GM23338 (cell line): ENCODE measurements at regions not wholly inside any gene's neighbourhood (a gene's known extent, or its start where the extent isn't known, plus 50 kb on each side); places are given as distances from the start of the nearest gene placed in this dataset.

ENCODE experiments used
- ATAC-seq: fragments of 200-7000 bp; cut with Tn5 transposase; 3 replicates; pipeline ENCODE4 v1.9.1; 2020
- DNase-seq: peaks from one replicate; pipeline ENCODE4 v3.0.0-alpha.2; 2015; ENCODE audit warnings: low spot score
- H2AFZ ChIP-seq: fragments of 200-600 bp; sonication (generic); 2 replicates; pipeline ENCODE4 v1.8.0; 2016; ENCODE audit warnings: antibody characterized with exemption, mild to moderate bottlenecking, moderate library complexity
- H3F3A ChIP-seq: fragments of 200-600 bp; sonication (generic); replicated peaks from 2 replicates; pipeline ENCODE4 v1.8.0; 2017; ENCODE audit warnings: antibody characterized with exemption, mixed run types, low read depth
- H3K27ac ChIP-seq: fragments of 200-600 bp; sonication (generic); 2 replicates; pipeline ENCODE4 v1.6.1; 2016; ENCODE audit warnings: low read depth
- H3K27me3 ChIP-seq: fragments of 200-600 bp; sonication (generic); 2 replicates; pipeline ENCODE4 v1.8.0; 2016; ENCODE audit warnings: mild to moderate bottlenecking, mixed run types, moderate library complexity; ENCODE audit not compliant: insufficient read depth
- H3K36me3 ChIP-seq: fragments of 200-600 bp; sonication (generic); 2 replicates; pipeline ENCODE4 v1.8.0; 2016; ENCODE audit warnings: mild to moderate bottlenecking; ENCODE audit not compliant: insufficient read depth
- H3K4me1 ChIP-seq: fragments of 200-600 bp; sonication (generic); 2 replicates; pipeline ENCODE4 v1.8.0; 2016; ENCODE audit warnings: mild to moderate bottlenecking, moderate library complexity; ENCODE audit not compliant: insufficient read depth
- H3K4me2 ChIP-seq: fragments of 200-600 bp; sonication (generic); 2 replicates; pipeline ENCODE4 v1.7.1; 2017; ENCODE audit warnings: mixed run types
- H3K4me3 ChIP-seq: fragments of 200-600 bp; sonication (generic); 2 replicates; pipeline ENCODE4 v1.6.1; 2016; ENCODE audit warnings: mixed run types
- H3K79me2 ChIP-seq: fragments of 200-600 bp; sonication (generic); replicated peaks from 2 replicates; pipeline ENCODE4 v1.8.0; 2017; ENCODE audit warnings: mild to moderate bottlenecking; ENCODE audit not compliant: insufficient read depth
- H3K9me2 ChIP-seq: fragments of 200-600 bp; sonication (generic); 2 replicates; pipeline ENCODE4 v1.8.0; 2017; ENCODE audit not compliant: insufficient read depth
- H4K20me1 ChIP-seq: fragments of 200-600 bp; sonication (generic); replicated peaks from 2 replicates; pipeline ENCODE4 v1.8.0; 2017; ENCODE audit warnings: mild to moderate bottlenecking; ENCODE audit not compliant: insufficient read depth
- H3K27ac Mint-ChIP-seq: 2 replicates; pipeline ENCODE4 v1.8.0; 2020; ENCODE audit warnings: inconsistent platforms, mild to moderate bottlenecking, moderate library complexity, mixed read lengths
- H3K27me3 Mint-ChIP-seq: 3 replicates; pipeline ENCODE4 v1.8.0; 2022; ENCODE audit warnings: low read depth, mild to moderate bottlenecking, moderate library complexity, mixed read lengths, inconsistent platforms; ENCODE audit not compliant: insufficient read depth, poor library complexity
- H3K36me3 Mint-ChIP-seq: 3 replicates; pipeline ENCODE4 v1.8.0; 2021; ENCODE audit warnings: low read depth, mild to moderate bottlenecking, inconsistent platforms, moderate library complexity, mixed read lengths
- H3K4me1 Mint-ChIP-seq: 3 replicates; pipeline ENCODE4 v1.8.0; 2020; ENCODE audit warnings: mild to moderate bottlenecking, inconsistent platforms, mixed read lengths
- H3K4me3 Mint-ChIP-seq: 3 replicates; pipeline ENCODE4 v1.8.0; 2021; ENCODE audit warnings: moderate library complexity, mild to moderate bottlenecking, inconsistent platforms, mixed read lengths
- H3K9me3 Mint-ChIP-seq: 3 replicates; pipeline ENCODE4 v1.8.0; 2020; ENCODE audit warnings: moderate library complexity, mild to moderate bottlenecking, inconsistent platforms, mixed read lengths
- CREB1 ChIP-seq: fragments of 250-450 bp; sonication (Bioruptor Pico); IDR thresholded peaks from 2 replicates; pipeline ENCODE4 v1.5.0; 2020; ENCODE audit warnings: low read depth, mild to moderate bottlenecking, moderate library complexity
- JUNB ChIP-seq: IDR thresholded peaks from one replicate; pipeline ENCODE4 v1.6.1; 2016; ENCODE audit warnings: antibody characterized with exemption; ENCODE audit not compliant: unreplicated experiment
- ZNF331 ChIP-seq: fragments of 250-450 bp; sonication (Bioruptor Pico); IDR thresholded peaks from 2 replicates; pipeline ENCODE4 v1.5.0; 2020; ENCODE audit warnings: low read depth, mild to moderate bottlenecking, moderate library complexity
- ZNF462 ChIP-seq: fragments of 250-450 bp; sonication (Bioruptor Pico); IDR thresholded peaks from 2 replicates; pipeline ENCODE4 v1.5.0; 2020; ENCODE audit warnings: mild to moderate bottlenecking, moderate library complexity

DNA sequence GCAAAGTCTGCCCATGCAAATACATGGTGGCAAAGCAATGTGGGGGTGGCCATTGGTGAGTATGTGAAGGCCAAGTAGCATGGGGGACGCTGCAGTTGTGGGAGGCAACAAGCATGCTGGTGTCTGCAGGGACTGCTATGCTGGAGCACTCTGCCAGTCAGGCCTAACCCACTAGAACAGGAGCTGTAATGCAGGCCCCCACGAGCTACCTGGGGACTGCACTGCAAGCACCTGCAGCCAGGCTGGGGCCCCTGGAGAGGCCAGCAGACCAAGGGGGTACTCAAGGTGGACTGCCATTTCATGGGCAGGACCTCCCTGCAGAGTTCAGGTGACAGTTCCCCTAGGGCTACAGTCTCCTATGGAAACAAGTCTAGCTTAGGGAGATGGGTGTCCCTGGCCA lies 183.8 kb upstream of the PDE4D start:
- H3K27ac Mint-ChIP-seq: no peak overlapping the region
- H3K36me3 Mint-ChIP-seq: peaks cover 3% of the 10 kb centered on the region; the same call in 1 of the 3 replicates
- TF ChIP-seq CREB1 (CRISPR knock-in tag) (no peak), ZNF462 (no peak)
- no peak overlapping the region for H3K4me3 Mint-ChIP-seq
- Histone ChIP-seq H4K20me1 (no peaks in the 10 kb centered on the region), H3K27ac (no peak overlapping the region), H3K27me3 (no peaks in the 10 kb centered on the region), H3F3A (no peaks in the 10 kb centered on the region), H3K4me3 (no peak overlapping the region), H3K9me2 (no peaks in the 10 kb centered on the region), H2AFZ (no peak overlapping the region), H3K36me3 (no peaks in the 10 kb centered on the region), H3K79me2 (no peaks in the 10 kb centered on the region), H3K4me2 (no peak overlapping the region), H3K4me1 (no peaks in the 10 kb centered on the region)
- H3K4me1 Mint-ChIP-seq: no peaks in the 10 kb centered on the region
- no peaks in the 10 kb centered on the region for H3K27me3 Mint-ChIP-seq
- no peak for DNase-seq
- peaks cover 12% of the 10 kb centered on the region for H3K9me3 Mint-ChIP-seq
- no peak for ATAC-seq

DNA sequence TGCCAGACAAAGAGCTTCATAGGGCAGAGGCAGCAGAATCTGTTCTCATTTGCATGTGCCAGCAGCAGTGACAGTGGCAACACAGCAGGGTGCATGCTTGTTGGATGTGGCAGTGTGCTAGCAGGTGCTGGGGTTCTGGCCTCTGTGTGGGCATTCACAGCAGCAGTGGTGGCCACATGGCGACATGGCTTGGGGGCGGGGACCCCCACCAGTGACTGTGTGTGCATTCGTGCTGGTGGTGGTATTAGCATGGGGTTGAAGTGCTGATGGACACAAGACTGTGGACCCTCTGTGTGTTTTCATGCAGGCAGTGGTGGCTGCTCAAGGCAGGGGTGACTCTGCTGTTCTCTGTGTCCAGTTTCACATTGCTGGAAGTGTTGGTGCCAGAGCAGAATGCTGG lies 183.2 kb upstream of the PDE4D start:
- H3K27ac ChIP-seq: no peak overlapping the region
- no peaks in the 10 kb centered on the region for H3K79me2 ChIP-seq
- Mint-ChIP-seq H3K27ac (no peak overlapping the region), H3K9me3 (peaks cover 12% of the 10 kb centered on the region), H3K36me3 (peaks cover 3% of the 10 kb centered on the region; the same call in 1 of the 3 replicates), H3K4me1 (no peaks in the 10 kb centered on the region), H3K4me3 (no peak overlapping the region), H3K27me3 (no peaks in the 10 kb centered on the region)
- no peaks in the 10 kb centered on the region for H4K20me1 ChIP-seq
- no peaks in the 10 kb centered on the region for H3K4me1 ChIP-seq
- H2AFZ ChIP-seq: no peak overlapping the region
- TF ChIP-seq CREB1 (CRISPR knock-in tag): no peak
- no peak for TF ChIP-seq ZNF331 (CRISPR knock-in tag)
- no peak for TF ChIP-seq JUNB
- H3F3A ChIP-seq: no peaks in the 10 kb centered on the region
- DNase-seq (no peak), ATAC-seq (no peak)
- no peaks in the 10 kb centered on the region for H3K27me3 ChIP-seq
- no peak overlapping the region for H3K4me2 ChIP-seq
- H3K4me3 ChIP-seq: no peak overlapping the region
- H3K9me2 ChIP-seq: no peaks in the 10 kb centered on the region
- no peaks in the 10 kb centered on the region for H3K36me3 ChIP-seq
